Uterus (tissue), 3 donors: ENCODE measurements at regions not wholly inside any gene's neighbourhood (a gene's known extent, or its start where the extent isn't known, plus 50 kb on each side); places are given as distances from the start of the nearest gene placed in this dataset.

Experiments used
- DNase-seq, 2 donors: peaks; one replicate each; pipeline ENCODE4 v3.0.0-alpha.2; 2019 to 2020
- H3K27ac ChIP-seq, 2 donors: fragments of 200-600 bp; sonication (generic); 1 replicate in 1 of 2; 2 replicates in 1 of 2; pipeline ENCODE4 v1.5.1; 2016 to 2018
- H3K27me3 ChIP-seq, 2 donors: fragments of 200-600 bp; sonication (generic); one replicate each; pipeline ENCODE4 v1.5.1; 2018 to 2019; ENCODE audit warnings: control low read depth in 1 of 2
- H3K36me3 ChIP-seq, 2 donors: fragments of 200-600 bp; sonication (generic); one replicate each; pipeline ENCODE4 v1.5.1; 2019; ENCODE audit warnings: control low read depth in 1 of 2
- H3K4me1 ChIP-seq, 2 donors: fragments of 200-600 bp; sonication (generic); one replicate each; pipeline ENCODE4 v1.5.1; 2018 to 2019; ENCODE audit warnings: control low read depth in 1 of 2
- H3K4me3 ChIP-seq, 2 donors: fragments of 200-600 bp; sonication (generic); 1 replicate in 1 of 2; 2 replicates in 1 of 2; pipeline ENCODE4 v1.5.1; 2018 to 2019; ENCODE audit warnings: mild to moderate bottlenecking in 1 of 2
- H3K9me3 ChIP-seq, 2 donors: fragments of 200-600 bp; sonication (generic); one replicate each; pipeline ENCODE4 v1.5.1; 2019; ENCODE audit warnings: control low read depth in 1 of 2
- POLR2A ChIP-seq, 2 donors: fragments of 450-650 bp; IDR thresholded peaks; one replicate each; pipeline ENCODE4 v1.6.1; 2016; ENCODE audit warnings: antibody characterized with exemption in 2 of 2, mild to moderate bottlenecking in 1 of 2, moderate library complexity in 1 of 2
- intact Hi-C: fragments of 100-400 bp; cut with DNase I; formaldehyde crosslinking; loops from one replicate; pipeline ENCODE4 v1.15.1; 2023; ENCODE audit warnings: low total_unique reads
- TF ChIP-seq, protein P1 (sequence below), 4 experiments: fragments of 200-600 bp in 2 of 4; fragments of 450-650 bp in 2 of 4; sonication (generic) in 2 of 4; IDR thresholded peaks; one replicate each; pipeline ENCODE4 v1.5.1; 2016 to 2019; ENCODE audit warnings: antibody characterized with exemption in 4 of 4, mild to moderate bottlenecking in 2 of 4, moderate library complexity in 1 of 4
- donor health status: DM: yes; HTN: yes; CAD: no.

DNA sequence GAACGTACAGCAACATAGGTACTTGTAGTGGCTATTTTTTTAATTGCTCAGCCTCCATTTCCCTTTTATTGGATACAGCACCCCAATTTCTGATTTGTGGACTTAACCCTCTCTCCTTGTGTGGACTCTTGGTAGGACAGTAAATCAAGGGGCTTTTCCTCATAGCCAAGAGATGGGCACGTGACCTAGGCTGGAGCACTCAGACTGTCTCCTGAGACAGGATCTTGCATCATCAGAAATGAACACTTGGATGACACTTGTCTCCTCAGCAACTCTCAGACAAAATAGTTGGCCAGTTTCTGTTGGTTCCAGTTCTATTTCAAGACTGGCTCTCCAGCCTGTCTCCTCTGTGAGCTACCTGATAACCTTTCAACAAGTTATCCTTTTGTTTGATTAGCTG, 112.9 kb upstream of the ZNF678 start:
- no peak overlapping the region for H3K27ac ChIP-seq
- H3K9me3 ChIP-seq, result no peaks in the 10 kb centered on the region
- H3K36me3 ChIP-seq, result no peaks in the 10 kb centered on the region
- TF ChIP-seq, protein P1, sequence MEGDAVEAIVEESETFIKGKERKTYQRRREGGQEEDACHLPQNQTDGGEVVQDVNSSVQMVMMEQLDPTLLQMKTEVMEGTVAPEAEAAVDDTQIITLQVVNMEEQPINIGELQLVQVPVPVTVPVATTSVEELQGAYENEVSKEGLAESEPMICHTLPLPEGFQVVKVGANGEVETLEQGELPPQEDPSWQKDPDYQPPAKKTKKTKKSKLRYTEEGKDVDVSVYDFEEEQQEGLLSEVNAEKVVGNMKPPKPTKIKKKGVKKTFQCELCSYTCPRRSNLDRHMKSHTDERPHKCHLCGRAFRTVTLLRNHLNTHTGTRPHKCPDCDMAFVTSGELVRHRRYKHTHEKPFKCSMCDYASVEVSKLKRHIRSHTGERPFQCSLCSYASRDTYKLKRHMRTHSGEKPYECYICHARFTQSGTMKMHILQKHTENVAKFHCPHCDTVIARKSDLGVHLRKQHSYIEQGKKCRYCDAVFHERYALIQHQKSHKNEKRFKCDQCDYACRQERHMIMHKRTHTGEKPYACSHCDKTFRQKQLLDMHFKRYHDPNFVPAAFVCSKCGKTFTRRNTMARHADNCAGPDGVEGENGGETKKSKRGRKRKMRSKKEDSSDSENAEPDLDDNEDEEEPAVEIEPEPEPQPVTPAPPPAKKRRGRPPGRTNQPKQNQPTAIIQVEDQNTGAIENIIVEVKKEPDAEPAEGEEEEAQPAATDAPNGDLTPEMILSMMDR (IDR thresholded peaks at IDR 0.05), result no peak
- TF ChIP-seq POLR2A (IDR thresholded peaks at IDR 0.05), result no peak
- no peaks in the 10 kb centered on the region for H3K4me1 ChIP-seq
- no peak for DNase-seq
- intact Hi-C loops, result no loop called here
- no peak overlapping the region for H3K4me3 ChIP-seq
- no peaks in the 10 kb centered on the region for H3K27me3 ChIP-seq

GRCh38 chr1:227449741-227450441, 113.5 kb upstream of the ZNF678 start:
- no peaks in the 10 kb centered on the region for H3K36me3 ChIP-seq
- DNase-seq, result no peak
- TF ChIP-seq POLR2A (IDR thresholded peaks at IDR 0.05), result no peak
- TF ChIP-seq, protein P1 (IDR thresholded peaks at IDR 0.05), result no peak
- no peaks in the 10 kb centered on the region for H3K27me3 ChIP-seq
- H3K4me3 ChIP-seq, result no peak overlapping the region
- H3K27ac ChIP-seq, result no peak overlapping the region
- H3K4me1 ChIP-seq, result no peaks in the 10 kb centered on the region
- no peaks in the 10 kb centered on the region for H3K9me3 ChIP-seq
- intact Hi-C loops, result no loop called here

DNA sequence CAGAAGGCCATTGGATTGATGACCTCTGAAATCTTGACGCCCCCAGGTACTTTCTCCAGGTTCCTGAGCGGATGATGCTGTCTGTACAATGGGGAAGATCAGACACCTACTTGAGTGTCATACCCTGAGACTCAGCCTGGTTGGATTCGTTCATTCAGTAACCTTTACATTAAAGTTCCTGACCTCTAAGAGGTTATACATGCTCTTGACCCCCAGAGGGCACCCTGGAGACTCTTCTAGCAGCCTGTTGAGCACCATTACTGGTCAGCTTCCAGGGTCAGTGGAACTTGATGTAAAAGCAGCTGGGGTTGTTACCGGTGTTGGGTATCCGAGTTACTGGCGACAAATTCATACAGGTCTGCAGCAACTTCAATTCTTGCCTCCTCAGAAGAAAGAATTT, 114.3 kb upstream of the ZNF678 start:
- H3K27ac ChIP-seq, result no peak overlapping the region
- H3K4me1 ChIP-seq, result no peaks in the 10 kb centered on the region
- H3K27me3 ChIP-seq, result no peaks in the 10 kb centered on the region
- no peak overlapping the region for H3K4me3 ChIP-seq
- no peaks in the 10 kb centered on the region for H3K9me3 ChIP-seq
- intact Hi-C loops, result no loop called here
- no peaks in the 10 kb centered on the region for H3K36me3 ChIP-seq
- TF ChIP-seq, protein P1 (IDR thresholded peaks at IDR 0.05), result no peak
- TF ChIP-seq POLR2A (IDR thresholded peaks at IDR 0.05), result no peak
- no peak for DNase-seq

GRCh38 chr1:227447531-227447990, 115.8 kb upstream of the ZNF678 start:
- peak in 1 of 2 donors; percentile 37 for DNase-seq
- H3K4me1 ChIP-seq, result no peaks in the 10 kb centered on the region
- H3K9me3 ChIP-seq, result no peaks in the 10 kb centered on the region
- H3K4me3 ChIP-seq, result no peak overlapping the region
- intact Hi-C loops, result no loop called here
- TF ChIP-seq, protein P1 (IDR thresholded peaks at IDR 0.05), result peak in 2 of 4 experiments; percentile 35 to 36
- no peak for TF ChIP-seq POLR2A (IDR thresholded peaks at IDR 0.05)
- H3K27me3 ChIP-seq, result no peaks in the 10 kb centered on the region
- no peaks in the 10 kb centered on the region for H3K36me3 ChIP-seq
- H3K27ac ChIP-seq, result no peak overlapping the region

GRCh38 chr1:227445746-227446145, 117.6 kb upstream of the ZNF678 start:
- no peak for TF ChIP-seq POLR2A (IDR thresholded peaks at IDR 0.05)
- TF ChIP-seq, protein P1 (IDR thresholded peaks at IDR 0.05), result no peak
- Histone ChIP-seq H3K9me3 (no peaks in the 10 kb centered on the region), H3K4me1 (no peaks in the 10 kb centered on the region), H3K27me3 (no peaks in the 10 kb centered on the region), H3K27ac (no peak overlapping the region), H3K4me3 (no peak overlapping the region), H3K36me3 (no peaks in the 10 kb centered on the region)
- DNase-seq, result no peak
- intact Hi-C loops, result no loop called here
